HUES64 (cell line): ENCODE measurements at regions not wholly inside any gene's neighbourhood (a gene's known extent, or its start where the extent isn't known, plus 50 kb on each side); places are given as distances from the start of the nearest gene placed in this dataset.
"Not testable (repeated sequence)": the region's sequence is repeated elsewhere in the genome, so short reads cannot be mapped to it uniquely, and the experiment has no call there.

ENCODE experiments used
- H3K27ac ChIP-seq: 2 replicates; pipeline ENCODE4 v1.7.0; 2013; ENCODE audit warnings: low read depth, low read length, inconsistent platforms
- H3K27me3 ChIP-seq: 2 replicates; pipeline ENCODE4 v1.6.1; 2013; ENCODE audit warnings: mild to moderate bottlenecking, low read length; ENCODE audit not compliant: insufficient read depth
- H3K36me3 ChIP-seq: 2 replicates; pipeline ENCODE4 v1.6.1; 2013; ENCODE audit warnings: mild to moderate bottlenecking, low read length; ENCODE audit not compliant: insufficient read depth
- H3K4me1 ChIP-seq: 2 replicates; pipeline ENCODE4 v1.6.1; 2013; ENCODE audit warnings: mild to moderate bottlenecking, low read length, moderate library complexity; ENCODE audit not compliant: insufficient read depth
- H3K4me3 ChIP-seq: 2 replicates; pipeline ENCODE4 v1.5.1; 2013; ENCODE audit warnings: mild to moderate bottlenecking, low read length, moderate library complexity
- H3K9ac ChIP-seq: 2 replicates; pipeline ENCODE4 v1.6.1; 2013; ENCODE audit warnings: mild to moderate bottlenecking, low read depth, low read length
- H3K9me3 ChIP-seq: 2 replicates; pipeline ENCODE4 v1.6.1; 2013; ENCODE audit warnings: low read depth, low read length; ENCODE audit not compliant: insufficient read depth
- WGBS: fragments of 150-250, 120-280 bp; methylation state at CpG from one replicate; pipeline ENCODE4 v1.1.7; 2013; ENCODE audit warnings: missing lambda C conversion rate; 5-methylcytosine and 5-hydroxymethylcytosine counted together

- Histone ChIP-seq H3K36me3 (no peaks in the 10 kb centered on the region), H3K27ac (no peak overlapping the region), H3K27me3 (no peaks in the 10 kb centered on the region), H3K4me3 (no peak overlapping the region), H3K9me3 (no peaks in the 10 kb centered on the region), H3K9ac (no peak overlapping the region), H3K4me1 (peaks cover 6% of the 10 kb centered on the region; the same call in 1 of the 2 replicates)
- 97% methylated on average over 13 of the region's 13 CpGs for WGBS
These were observed 586.2 kb downstream of the CD109 start for GRCh38 chr6:74282143-74282689.

- H3K4me3 ChIP-seq = no peak overlapping the region
- H3K36me3 ChIP-seq = no peaks in the 10 kb centered on the region
- no peaks in the 10 kb centered on the region for H3K27me3 ChIP-seq
- peaks cover 6% of the 10 kb centered on the region; the same call in 1 of the 2 replicates for H3K4me1 ChIP-seq
- no peaks in the 10 kb centered on the region for H3K9me3 ChIP-seq
- no peak overlapping the region for H3K9ac ChIP-seq
- 82% methylated on average over 6 of the region's 6 CpGs for WGBS
- no peak overlapping the region for H3K27ac ChIP-seq
These were observed 584.2 kb downstream of the CD109 start for GRCh38 chr6:74280130-74280692.

GRCh38 chr6:74277777-74278186, 581.8 kb downstream of the CD109 start:
- Histone ChIP-seq H3K4me3 (no peak overlapping the region), H3K27ac (no peak overlapping the region), H3K4me1 (no peaks in the 10 kb centered on the region), H3K9ac (no peak overlapping the region), H3K27me3 (no peaks in the 10 kb centered on the region), H3K9me3 (no peaks in the 10 kb centered on the region), H3K36me3 (no peaks in the 10 kb centered on the region)
- WGBS = 91% methylated on average over 6 of the region's 6 CpGs

- H3K27me3 ChIP-seq = no peaks in the 10 kb centered on the region
- no peaks in the 10 kb centered on the region for H3K36me3 ChIP-seq
- no peak overlapping the region for H3K27ac ChIP-seq
- H3K9ac ChIP-seq = no peak overlapping the region
- H3K9me3 ChIP-seq = no peaks in the 10 kb centered on the region
- H3K4me3 ChIP-seq = no peak overlapping the region
- peaks cover 5% of the 10 kb centered on the region; the same call in 1 of the 2 replicates for H3K4me1 ChIP-seq
These were observed 577.5 kb downstream of the CD109 start for GRCh38 chr6:74273541-74273940.

- Histone ChIP-seq H3K9ac (no peak overlapping the region), H3K4me3 (no peak overlapping the region), H3K27me3 (no peaks in the 10 kb centered on the region), H3K4me1 (peaks cover 5% of the 10 kb centered on the region; the same call in 1 of the 2 replicates), H3K36me3 (no peaks in the 10 kb centered on the region), H3K27ac (no peak overlapping the region), H3K9me3 (no peaks in the 10 kb centered on the region)
- WGBS = 100% methylated on average over 2 of the region's 3 CpGs
These were observed 573.5 kb downstream of the CD109 start for GRCh38 chr6:74269600-74269858.

GRCh38 chr6:74268815-74269599, 573.0 kb downstream of the CD109 start:
- H3K9me3 ChIP-seq = no peaks in the 10 kb centered on the region
- peaks cover 5% of the 10 kb centered on the region; the same call in 1 of the 2 replicates for H3K4me1 ChIP-seq
- H3K36me3 ChIP-seq = no peaks in the 10 kb centered on the region
- H3K9ac ChIP-seq = no peak overlapping the region
- no peaks in the 10 kb centered on the region for H3K27me3 ChIP-seq
- H3K27ac ChIP-seq = no peak overlapping the region
- H3K4me3 ChIP-seq = no peak overlapping the region
- WGBS = 94% methylated on average over 2 of the region's 2 CpGs

DNA sequence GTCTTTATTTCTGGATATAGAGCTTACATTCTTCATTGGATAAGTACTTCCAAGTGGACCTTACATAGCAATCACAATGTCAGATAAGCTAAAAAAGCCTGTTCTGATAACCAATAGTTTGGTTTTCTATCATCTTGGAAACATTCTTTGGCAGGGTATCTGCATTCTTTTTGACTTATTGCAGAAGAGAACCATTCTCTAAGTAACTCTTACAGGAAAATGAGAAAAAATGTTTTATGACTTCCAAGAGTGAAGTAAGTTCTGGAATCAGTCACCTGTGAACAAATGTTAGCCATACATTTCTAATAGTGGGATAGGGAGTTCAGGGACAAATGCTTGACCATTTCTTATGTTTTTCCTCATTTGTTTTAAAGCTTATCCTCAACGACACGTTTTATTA, 564.0 kb downstream of the CD109 start:
- no peaks in the 10 kb centered on the region for H3K36me3 ChIP-seq
- WGBS = no CpG with 5 or more reads among the region's 2 CpGs
- H3K4me3 ChIP-seq = no peak overlapping the region
- H3K9me3 ChIP-seq = peaks cover 8% of the 10 kb centered on the region; the same call in 1 of the 2 replicates
- H3K27me3 ChIP-seq = no peaks in the 10 kb centered on the region
- no peaks in the 10 kb centered on the region for H3K4me1 ChIP-seq
- no peak overlapping the region for H3K27ac ChIP-seq
- H3K9ac ChIP-seq = no peak overlapping the region

GRCh38 chr6:74256781-74257180, 560.8 kb downstream of the CD109 start:
- H3K4me1 ChIP-seq = no peaks in the 10 kb centered on the region
- H3K4me3 ChIP-seq = no peak overlapping the region
- no peak overlapping the region for H3K27ac ChIP-seq
- peaks cover 8% of the 10 kb centered on the region; the same call in 1 of the 2 replicates for H3K9me3 ChIP-seq
- no peaks in the 10 kb centered on the region for H3K36me3 ChIP-seq
- no peaks in the 10 kb centered on the region for H3K27me3 ChIP-seq
- H3K9ac ChIP-seq = no peak overlapping the region
- 96% methylated on average over 2 of the region's 2 CpGs for WGBS

- H3K27ac ChIP-seq = no peak overlapping the region
- no peaks in the 10 kb centered on the region for H3K27me3 ChIP-seq
- no peak overlapping the region for H3K4me3 ChIP-seq
- H3K9me3 ChIP-seq = peaks cover 8% of the 10 kb centered on the region; the same call in 1 of the 2 replicates
- no peaks in the 10 kb centered on the region for H3K4me1 ChIP-seq
- H3K9ac ChIP-seq = no peak overlapping the region
- H3K36me3 ChIP-seq = no peaks in the 10 kb centered on the region
These were observed 560.4 kb downstream of the CD109 start for GRCh38 chr6:74256381-74256780.

DNA sequence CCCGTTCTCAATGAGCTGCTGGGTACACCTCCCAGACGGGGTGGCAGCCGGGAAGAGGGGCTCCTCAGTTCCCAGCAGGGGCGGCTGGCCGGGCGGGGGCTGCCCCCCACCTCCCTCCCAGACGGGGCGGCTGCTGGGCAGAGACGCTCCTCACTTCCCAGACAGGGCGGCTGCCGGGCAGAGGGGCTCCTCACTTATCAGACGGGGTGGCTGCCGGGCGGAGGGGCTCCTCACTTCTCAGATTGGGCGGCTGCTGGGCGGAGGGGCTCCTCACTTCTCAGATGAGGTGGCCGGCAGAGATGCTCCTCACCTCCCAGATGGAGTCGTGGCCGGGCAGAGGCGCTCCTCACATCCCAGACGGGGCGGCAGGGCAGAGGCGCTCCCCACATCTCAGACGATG, 559.0 kb downstream of the CD109 start:
- not testable (repeated sequence) for H3K27me3 ChIP-seq, H3K4me3 ChIP-seq, H3K9ac ChIP-seq, H3K27ac ChIP-seq, H3K36me3 ChIP-seq, H3K9me3 ChIP-seq, H3K4me1 ChIP-seq
- WGBS = 97% methylated on average over 24 of the region's 24 CpGs

GRCh38 chr6:74254147-74254546, 558.1 kb downstream of the CD109 start:
- not testable (repeated sequence) for H3K27ac ChIP-seq, H3K9me3 ChIP-seq, H3K4me3 ChIP-seq, H3K36me3 ChIP-seq, H3K9ac ChIP-seq, H3K27me3 ChIP-seq, H3K4me1 ChIP-seq
- 100% methylated on average over 1 of the region's 1 CpG for WGBS
